ENCODE measurements at regions not wholly inside any gene's neighbourhood (a gene's known extent, or its start where the extent isn't known, plus 50 kb on each side); places are given as distances from the start of the nearest gene placed in this dataset.

DNA sequence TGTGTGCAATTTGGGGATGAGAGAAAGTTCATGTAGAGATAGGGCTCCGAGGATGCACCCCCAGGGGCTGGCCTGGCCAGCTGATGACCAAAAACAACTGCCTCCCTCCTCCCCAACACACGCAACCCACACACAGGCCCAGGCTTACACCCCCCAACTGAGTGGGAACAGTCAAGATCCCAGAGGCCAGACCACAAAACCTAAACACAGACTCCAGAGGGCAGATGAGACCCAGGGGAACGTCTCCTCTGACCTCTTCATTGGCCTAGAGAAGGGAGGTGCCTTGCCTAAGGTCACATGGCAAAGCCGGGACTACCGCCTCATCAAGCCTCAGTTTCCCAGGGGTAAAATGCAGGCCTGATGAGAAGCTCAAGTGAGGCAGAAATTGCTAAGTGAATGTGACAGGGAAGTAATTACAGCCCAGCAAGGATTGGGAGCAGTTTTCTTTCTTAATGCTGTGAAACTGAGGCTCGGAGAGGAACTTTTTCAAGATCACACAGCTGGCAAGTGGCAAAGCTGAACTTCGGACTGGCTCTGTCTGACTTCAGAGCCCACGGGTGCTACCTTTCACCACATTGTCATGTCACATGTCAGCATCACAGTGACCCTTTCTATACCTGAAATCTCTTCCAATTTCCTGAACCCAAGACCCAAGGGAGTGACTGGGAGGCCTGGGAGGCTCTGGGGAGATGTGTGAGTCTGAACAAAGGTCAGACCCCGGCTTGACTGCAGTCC is 69.9 kb upstream of the WNT11 start:
- Histone ChIP-seq H3K27ac (ENCODE audit: low read length) (no peak overlapping the region), H3K4me1 (ENCODE audit: control insufficient read depth, insufficient read depth, low read length) (no peaks in the 10 kb centered on the region), H3K9me3 (ENCODE audit: control insufficient read depth in 2 of 2, low read length in 2 of 2) (peaks cover 0 to 11% of the 10 kb centered on the region in 2 donors), H3K4me3 (ENCODE audit: low read length in 2 of 2) (no peak overlapping the region), H3K9ac (ENCODE audit: low read length in 2 of 2) (no peak overlapping the region), H3K36me3 (ENCODE audit: control insufficient read depth in 2 of 2, insufficient read depth in 2 of 2, low read length in 2 of 2) (no peaks in the 10 kb centered on the region), H3K27me3 (ENCODE audit: control insufficient read depth in 1 of 2, insufficient read depth in 2 of 2, low read length in 2 of 2) (no peaks in the 10 kb centered on the region)

DNA sequence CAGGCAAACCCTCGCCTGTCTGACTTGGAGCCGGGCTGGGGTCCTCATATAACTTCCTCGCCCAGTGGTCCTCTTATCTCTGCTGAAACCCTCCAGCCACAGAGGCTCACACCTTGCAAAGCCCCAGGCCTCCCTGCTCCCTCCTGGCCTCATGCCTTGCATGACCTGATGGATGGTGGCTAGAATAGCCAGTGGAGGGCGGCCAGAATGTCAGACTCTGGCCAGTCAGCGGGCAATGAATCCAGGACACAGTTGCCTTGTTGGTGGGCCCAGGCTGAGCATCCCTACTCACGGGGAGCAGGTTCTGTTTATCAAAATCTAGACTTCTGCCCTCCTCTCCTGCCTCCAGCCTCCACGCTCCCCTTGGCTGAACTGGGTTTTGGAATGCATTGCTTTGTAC is 69.1 kb upstream of the WNT11 start:
- Histone ChIP-seq H3K9me3 (ENCODE audit: control insufficient read depth in 2 of 2, low read length in 2 of 2) (peaks cover 0 to 11% of the 10 kb centered on the region in 2 donors), H3K27me3 (ENCODE audit: control insufficient read depth in 1 of 2, insufficient read depth in 2 of 2, low read length in 2 of 2) (no peaks in the 10 kb centered on the region), H3K27ac (ENCODE audit: low read length) (no peak overlapping the region), H3K9ac (ENCODE audit: low read length in 2 of 2) (no peak overlapping the region), H3K4me3 (ENCODE audit: low read length in 2 of 2) (no peak overlapping the region), H3K4me1 (ENCODE audit: control insufficient read depth, insufficient read depth, low read length) (peaks cover 3% of the 10 kb centered on the region), H3K36me3 (ENCODE audit: control insufficient read depth in 2 of 2, insufficient read depth in 2 of 2, low read length in 2 of 2) (no peaks in the 10 kb centered on the region)

DNA sequence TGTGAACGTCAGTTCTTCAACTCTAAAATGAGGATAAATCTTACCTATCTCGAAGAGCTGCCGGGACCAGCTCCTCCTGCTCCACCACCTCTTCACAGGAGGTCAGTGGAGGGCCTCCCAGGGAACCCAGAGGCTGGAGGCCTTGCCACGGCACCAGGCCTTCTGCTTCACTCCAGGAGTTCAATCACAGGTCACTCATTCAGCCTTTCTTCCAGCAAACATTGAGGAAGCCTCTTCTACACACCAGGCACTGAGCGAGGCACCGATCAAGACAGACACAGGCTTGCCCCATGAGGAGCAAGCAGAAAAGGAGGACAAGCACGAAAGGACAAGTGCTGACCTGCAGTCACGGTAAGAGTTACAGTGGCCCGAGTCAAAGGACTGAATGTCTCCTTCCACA is 64.8 kb upstream of the WNT11 start:
- Histone ChIP-seq H3K9me3 (ENCODE audit: control insufficient read depth in 2 of 2, low read length in 2 of 2) (peaks cover 0 to 11% of the 10 kb centered on the region in 2 donors), H3K27me3 (ENCODE audit: control insufficient read depth in 1 of 2, insufficient read depth in 2 of 2, low read length in 2 of 2) (no peaks in the 10 kb centered on the region), H3K4me1 (ENCODE audit: control insufficient read depth, insufficient read depth, low read length) (peaks cover 16% of the 10 kb centered on the region), H3K27ac (ENCODE audit: low read length) (no peak overlapping the region), H3K36me3 (ENCODE audit: control insufficient read depth in 2 of 2, insufficient read depth in 2 of 2, low read length in 2 of 2) (no peaks in the 10 kb centered on the region), H3K4me3 (ENCODE audit: low read length in 2 of 2) (no peak overlapping the region), H3K9ac (ENCODE audit: low read length in 2 of 2) (no peak overlapping the region)

DNA sequence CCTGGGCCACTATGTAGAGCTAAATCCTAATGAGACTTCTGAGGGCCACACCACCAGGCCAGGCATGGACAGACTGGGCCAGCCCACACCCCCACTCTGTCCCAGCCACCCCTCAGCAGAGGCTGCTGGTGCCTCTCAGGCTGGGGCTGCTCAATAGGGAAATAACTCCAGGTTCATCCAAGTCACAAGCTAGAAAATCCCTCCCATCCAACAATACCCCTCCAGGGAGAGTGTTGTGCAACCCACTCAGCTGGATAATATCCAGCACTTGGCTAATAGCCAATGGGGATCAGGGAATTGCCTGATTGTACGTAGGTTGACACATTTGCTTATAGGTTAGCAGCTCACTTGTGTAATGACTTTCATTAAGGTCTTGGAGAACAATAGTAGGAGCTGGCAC is 64.1 kb upstream of the WNT11 start:
- no peak overlapping the region for H3K27ac ChIP-seq (ENCODE audit: low read length)
- no peaks in the 10 kb centered on the region for H3K27me3 ChIP-seq (ENCODE audit: control insufficient read depth in 1 of 2, insufficient read depth in 2 of 2, low read length in 2 of 2)
- no peak overlapping the region for H3K4me3 ChIP-seq (ENCODE audit: low read length in 2 of 2)
- peaks cover 22% of the 10 kb centered on the region for H3K4me1 ChIP-seq (ENCODE audit: control insufficient read depth, insufficient read depth, low read length)
- peaks cover 0 to 9% of the 10 kb centered on the region in 2 donors for H3K9me3 ChIP-seq (ENCODE audit: control insufficient read depth in 2 of 2, low read length in 2 of 2)
- no peaks in the 10 kb centered on the region for H3K36me3 ChIP-seq (ENCODE audit: control insufficient read depth in 2 of 2, insufficient read depth in 2 of 2, low read length in 2 of 2)
- H3K9ac ChIP-seq (ENCODE audit: low read length in 2 of 2): no peak overlapping the region

DNA sequence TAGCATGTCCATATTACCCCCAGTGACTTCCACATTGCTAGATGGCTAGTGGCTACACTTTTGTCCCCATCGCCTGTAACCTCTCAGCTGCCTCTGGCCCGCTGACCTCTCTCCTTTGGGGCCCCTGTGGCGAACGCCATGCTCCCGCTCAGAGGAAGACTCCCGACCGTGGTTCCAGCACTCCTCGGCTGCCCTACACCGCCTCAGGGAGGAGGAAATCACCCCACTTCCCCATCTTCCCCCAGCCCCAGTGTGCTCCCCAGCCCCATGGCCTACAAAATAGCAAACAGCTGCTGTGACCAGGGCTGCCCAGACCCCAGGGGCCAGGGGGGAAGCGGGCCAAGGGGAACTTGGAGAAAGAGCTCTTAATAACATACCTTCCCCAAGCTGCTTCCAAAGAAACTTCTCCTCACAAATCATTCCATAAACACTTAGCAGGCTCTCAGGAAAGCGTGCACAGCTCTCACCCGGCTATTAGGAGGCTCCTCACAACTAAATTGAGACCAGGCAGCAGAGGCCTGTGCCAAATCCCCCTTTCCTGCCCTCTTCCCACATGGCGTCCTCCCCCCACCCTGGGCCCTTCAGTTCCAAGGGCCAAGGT is 63.5 kb upstream of the WNT11 start:
- Histone ChIP-seq H3K4me3 (ENCODE audit: low read length in 2 of 2) (no peak overlapping the region), H3K9me3 (ENCODE audit: control insufficient read depth in 2 of 2, low read length in 2 of 2) (peaks cover 0 to 3% of the 10 kb centered on the region in 2 donors), H3K27ac (ENCODE audit: low read length) (no peak overlapping the region), H3K36me3 (ENCODE audit: control insufficient read depth in 2 of 2, insufficient read depth in 2 of 2, low read length in 2 of 2) (no peaks in the 10 kb centered on the region), H3K27me3 (ENCODE audit: control insufficient read depth in 1 of 2, insufficient read depth in 2 of 2, low read length in 2 of 2) (no peaks in the 10 kb centered on the region), H3K4me1 (ENCODE audit: control insufficient read depth, insufficient read depth, low read length) (peaks cover 22% of the 10 kb centered on the region), H3K9ac (ENCODE audit: low read length in 2 of 2) (no peak overlapping the region)

DNA sequence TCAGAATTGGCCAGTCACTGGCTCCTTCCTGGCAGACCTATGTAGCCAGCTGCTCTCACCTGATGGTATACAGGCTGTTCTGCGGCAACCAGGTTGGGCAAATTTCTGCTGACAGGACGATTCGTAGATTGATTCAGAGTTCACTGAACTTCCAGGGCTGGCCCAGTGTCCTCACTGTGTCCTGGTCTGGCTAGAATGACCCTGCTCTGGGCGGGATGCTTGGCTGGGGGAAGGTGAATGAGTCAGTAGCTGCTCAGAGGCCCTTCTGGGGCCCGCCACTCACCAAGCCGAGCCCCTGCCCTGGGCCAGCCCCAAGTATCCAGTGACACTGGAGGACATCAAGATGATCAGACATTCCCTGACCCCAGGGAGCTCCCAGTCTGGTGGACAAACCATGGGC is 62.9 kb upstream of the WNT11 start:
- no peak overlapping the region for H3K4me3 ChIP-seq (ENCODE audit: low read length in 2 of 2)
- H3K27ac ChIP-seq (ENCODE audit: low read length): no peak overlapping the region
- H3K9ac ChIP-seq (ENCODE audit: low read length in 2 of 2): no peak overlapping the region
- no peaks in the 10 kb centered on the region for H3K36me3 ChIP-seq (ENCODE audit: control insufficient read depth in 2 of 2, insufficient read depth in 2 of 2, low read length in 2 of 2)
- H3K27me3 ChIP-seq (ENCODE audit: control insufficient read depth in 1 of 2, insufficient read depth in 2 of 2, low read length in 2 of 2): no peaks in the 10 kb centered on the region
- peaks cover 22% of the 10 kb centered on the region for H3K4me1 ChIP-seq (ENCODE audit: control insufficient read depth, insufficient read depth, low read length)
- H3K9me3 ChIP-seq (ENCODE audit: control insufficient read depth in 2 of 2, low read length in 2 of 2): no peaks in the 10 kb centered on the region

DNA sequence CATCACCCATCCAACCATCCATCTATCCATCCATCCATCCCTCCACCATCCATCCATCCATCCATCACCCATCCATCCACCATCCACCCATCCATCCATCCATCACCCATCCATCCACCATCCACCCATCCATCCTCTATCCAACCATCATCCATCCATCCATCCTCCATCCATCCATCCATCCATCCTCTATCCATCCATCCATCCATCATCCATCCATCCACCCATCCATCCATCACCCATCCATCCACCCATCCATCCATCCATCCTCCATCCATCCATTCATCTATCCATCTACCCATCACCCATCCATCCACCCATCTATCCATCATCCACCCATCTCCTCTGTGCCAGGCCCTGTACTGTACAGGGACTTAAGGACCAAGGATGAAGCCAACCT is 62.2 kb upstream of the WNT11 start:
- peaks cover 0 to under 1% of the 10 kb centered on the region in 2 donors for H3K27me3 ChIP-seq (ENCODE audit: control insufficient read depth in 1 of 2, insufficient read depth in 2 of 2, low read length in 2 of 2)

DNA sequence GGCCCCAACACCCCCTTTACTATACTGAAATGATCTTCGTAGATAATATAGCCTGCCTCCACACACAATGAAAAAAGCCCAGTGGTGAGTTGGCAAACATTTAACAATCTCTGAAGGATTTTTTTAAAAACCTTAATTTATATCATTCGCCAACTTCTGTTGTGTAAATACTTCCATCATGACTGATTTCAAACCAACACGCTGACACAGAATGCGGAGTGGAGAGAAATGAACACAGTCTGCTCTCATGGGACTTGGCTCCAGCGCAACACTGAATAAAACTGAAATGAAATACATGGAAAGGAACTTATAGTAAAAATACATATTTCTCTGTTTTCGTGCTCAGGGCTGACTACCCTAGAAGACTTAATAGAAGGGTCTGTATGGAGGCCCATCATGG is 61.3 kb upstream of the WNT11 start:
- H3K9me3 ChIP-seq (ENCODE audit: control insufficient read depth in 2 of 2, low read length in 2 of 2): no peaks in the 10 kb centered on the region
- H3K27ac ChIP-seq (ENCODE audit: low read length): no peak overlapping the region
- no peaks in the 10 kb centered on the region for H3K36me3 ChIP-seq (ENCODE audit: control insufficient read depth in 2 of 2, insufficient read depth in 2 of 2, low read length in 2 of 2)
- H3K9ac ChIP-seq (ENCODE audit: low read length in 2 of 2): no peak overlapping the region
- no peak overlapping the region for H3K4me3 ChIP-seq (ENCODE audit: low read length in 2 of 2)
- peaks cover 0 to 2% of the 10 kb centered on the region in 2 donors for H3K27me3 ChIP-seq (ENCODE audit: control insufficient read depth in 1 of 2, insufficient read depth in 2 of 2, low read length in 2 of 2)
- peaks cover 22% of the 10 kb centered on the region for H3K4me1 ChIP-seq (ENCODE audit: control insufficient read depth, insufficient read depth, low read length)

More for the DNA sequence above, 62.2 kb upstream of the WNT11 start:
- Histone ChIP-seq H3K9me3 (ENCODE audit: control insufficient read depth in 2 of 2, low read length in 2 of 2) (no peaks in the 10 kb centered on the region), H3K4me3 (ENCODE audit: low read length in 2 of 2) (no peak overlapping the region), H3K27ac (ENCODE audit: low read length) (no peak overlapping the region), H3K9ac (ENCODE audit: low read length in 2 of 2) (no peak overlapping the region), H3K4me1 (ENCODE audit: control insufficient read depth, insufficient read depth, low read length) (peaks cover 22% of the 10 kb centered on the region), H3K36me3 (ENCODE audit: control insufficient read depth in 2 of 2, insufficient read depth in 2 of 2, low read length in 2 of 2) (no peaks in the 10 kb centered on the region)

DNA sequence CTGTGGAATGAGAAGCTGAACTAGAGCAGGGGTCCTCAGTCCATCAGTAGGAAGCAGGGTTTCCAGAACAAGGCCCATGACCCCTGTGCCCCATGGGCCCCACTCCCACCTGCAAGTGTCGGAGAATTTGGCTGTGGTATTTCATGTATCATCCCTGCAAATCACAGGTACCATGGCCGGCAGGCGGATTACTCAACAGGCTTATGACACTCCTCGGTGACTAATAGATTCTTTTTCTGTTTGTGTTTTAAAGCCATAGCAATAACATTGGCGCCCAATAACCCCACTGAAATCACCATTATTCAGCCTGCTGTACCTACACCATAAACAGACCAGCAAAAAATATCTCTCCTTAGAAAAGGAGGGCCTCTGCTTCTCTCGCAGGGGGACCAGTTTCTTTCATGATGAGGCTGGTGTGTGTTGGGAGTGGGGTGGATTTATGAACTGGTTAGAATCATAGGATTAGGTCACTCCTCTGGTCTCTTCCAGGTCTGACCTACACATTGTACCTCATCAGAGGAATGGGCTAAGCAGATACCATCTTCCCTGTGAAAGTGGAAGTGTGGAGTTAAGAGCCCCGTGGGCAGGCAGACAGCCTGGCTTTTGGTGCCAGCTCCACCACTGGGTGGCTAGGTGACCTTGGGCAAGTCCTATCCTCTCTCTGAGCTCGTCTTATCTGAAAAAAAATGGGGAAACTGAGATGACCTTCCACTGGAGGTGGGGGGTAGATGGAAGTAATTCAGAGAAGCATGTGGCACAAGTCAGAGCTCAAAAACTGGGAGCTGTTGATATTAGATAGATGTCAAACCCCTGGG is 60.2 kb upstream of the WNT11 start:
- H3K9me3 ChIP-seq (ENCODE audit: control insufficient read depth in 2 of 2, low read length in 2 of 2): no peaks in the 10 kb centered on the region
- no peaks in the 10 kb centered on the region for H3K36me3 ChIP-seq (ENCODE audit: control insufficient read depth in 2 of 2, insufficient read depth in 2 of 2, low read length in 2 of 2)
- H3K27ac ChIP-seq (ENCODE audit: low read length): peak overlapping the region; percentile 41
- no peak overlapping the region for H3K9ac ChIP-seq (ENCODE audit: low read length in 2 of 2)
- peak overlapping the region in 1 of 2 donors; percentile 17 for H3K4me3 ChIP-seq (ENCODE audit: low read length in 2 of 2)
- peaks cover 22% of the 10 kb centered on the region for H3K4me1 ChIP-seq (ENCODE audit: control insufficient read depth, insufficient read depth, low read length)
- H3K27me3 ChIP-seq (ENCODE audit: control insufficient read depth in 1 of 2, insufficient read depth in 2 of 2, low read length in 2 of 2): peaks cover 0 to 2% of the 10 kb centered on the region in 2 donors

DNA sequence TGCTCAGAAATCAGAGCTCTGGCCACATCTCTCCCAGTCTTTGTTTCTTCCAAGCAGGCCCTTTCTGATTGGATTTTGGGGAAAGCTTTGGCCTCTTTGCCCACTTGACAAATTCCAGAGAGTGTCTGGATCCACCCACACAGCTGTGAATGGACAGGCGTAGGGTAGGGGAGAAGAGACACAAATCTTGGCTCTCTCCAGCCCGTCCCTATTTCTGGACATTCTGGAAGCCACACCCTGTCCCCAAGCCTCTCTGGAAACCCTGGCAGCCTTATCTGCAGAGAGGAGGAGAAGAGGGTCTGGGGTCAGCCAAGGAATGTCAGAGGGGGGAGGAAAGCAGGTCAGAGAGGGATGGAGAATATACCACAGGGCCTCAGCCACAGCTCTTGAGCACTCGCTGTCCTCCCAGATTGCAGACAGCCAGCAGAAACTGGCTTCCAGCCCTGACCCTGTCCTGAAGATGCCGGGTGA is 59.5 kb upstream of the WNT11 start:
- Histone ChIP-seq H3K27me3 (ENCODE audit: control insufficient read depth in 1 of 2, insufficient read depth in 2 of 2, low read length in 2 of 2) (peaks cover 0 to 2% of the 10 kb centered on the region in 2 donors), H3K27ac (ENCODE audit: low read length) (peak overlapping the region; percentile 41)

More for the DNA sequence above, 59.5 kb upstream of the WNT11 start:
- H3K36me3 ChIP-seq (ENCODE audit: control insufficient read depth in 2 of 2, insufficient read depth in 2 of 2, low read length in 2 of 2): no peaks in the 10 kb centered on the region
- no peak overlapping the region for H3K4me3 ChIP-seq (ENCODE audit: low read length in 2 of 2)
- no peaks in the 10 kb centered on the region for H3K9me3 ChIP-seq (ENCODE audit: control insufficient read depth in 2 of 2, low read length in 2 of 2)
- H3K9ac ChIP-seq (ENCODE audit: low read length in 2 of 2): no peak overlapping the region
- H3K4me1 ChIP-seq (ENCODE audit: control insufficient read depth, insufficient read depth, low read length): peaks cover 21% of the 10 kb centered on the region
